NB4 (cell line): ENCODE measurements at regions not wholly inside any gene's neighbourhood (a gene's known extent, or its start where the extent isn't known, plus 50 kb on each side); places are given as distances from the start of the nearest gene placed in this dataset.

Experiments
- CTCF ChIP-seq: IDR thresholded peaks from one replicate; pipeline ENCODE4 v1.5.1; 2012; ENCODE audit warnings: low read depth, low read length
- POLR2A ChIP-seq: IDR thresholded peaks from 2 replicates; pipeline ENCODE4 v1.6.1; 2011; ENCODE audit warnings: mild to moderate bottlenecking; ENCODE audit not compliant: insufficient read length; ENCODE audit errors: extremely low read depth

- TF ChIP-seq CTCF (no peak), POLR2A (no peak)
These were observed 253.9 kb downstream of the VAPA start for GRCh38 chr18:10167759-10168158.
